ENCODE measurements at regions not wholly inside any gene's neighbourhood (a gene's known extent, or its start where the extent isn't known, plus 50 kb on each side); places are given as distances from the start of the nearest gene placed in this dataset.
"Not testable (repeated sequence)": the region's sequence is repeated elsewhere in the genome, so short reads cannot be mapped to it uniquely, and the experiment has no call there.

- peak; percentile 87 for DNase-seq
Observed at GRCh38 chr11:81869351-81870065, 864.2 kb downstream of the FAM181B start.

- DNase-seq: no peak
Observed at GRCh38 chr11:81866896-81867295, 866.8 kb downstream of the FAM181B start.

- DNase-seq: no peak
Observed at GRCh38 chr11:81857386-81857785, 876.3 kb downstream of the FAM181B start.

- no peak for DNase-seq
Observed at GRCh38 chr11:81853791-81854190, 879.9 kb downstream of the FAM181B start.

- DNase-seq: no peak
Observed at GRCh38 chr11:81852896-81853295, 880.8 kb downstream of the FAM181B start.

- DNase-seq: no peak
Observed at GRCh38 chr11:81840380-81840779, 893.3 kb downstream of the FAM181B start.

GRCh38 chr11:81839976-81840375, 893.7 kb downstream of the FAM181B start:
- DNase-seq: no peak

GRCh38 chr11:81839016-81839415, 894.6 kb downstream of the FAM181B start:
- no peak for DNase-seq

GRCh38 chr11:81829976-81830375, 903.7 kb downstream of the FAM181B start:
- no peak for DNase-seq

- no peak for DNase-seq
Observed at GRCh38 chr11:81825346-81825745, 908.3 kb downstream of the FAM181B start.

- no peak for DNase-seq
Observed at GRCh38 chr11:81819462-81819861, 914.2 kb downstream of the FAM181B start.

GRCh38 chr11:81804858-81805257, 928.8 kb downstream of the FAM181B start:
- DNase-seq: no peak

GRCh38 chr11:81802591-81802990, 931.1 kb downstream of the FAM181B start:
- no peak for DNase-seq

- no peak for DNase-seq
Observed at GRCh38 chr11:81792416-81792815, 941.2 kb downstream of the FAM181B start.

- peak; percentile 61 for DNase-seq
Observed at GRCh38 chr11:81787584-81788049, 946.0 kb downstream of the FAM181B start.

GRCh38 chr11:81772166-81772565, 961.5 kb downstream of the FAM181B start:
- no peak for DNase-seq

GRCh38 chr11:81769906-81770305, 963.8 kb downstream of the FAM181B start:
- not testable (repeated sequence) for DNase-seq

GRCh38 chr11:81756864-81757595, 976.6 kb downstream of the FAM181B start:
- no peak for DNase-seq

- DNase-seq: no peak
Observed at GRCh38 chr11:81749245-81749644, 984.4 kb downstream of the FAM181B start.

- DNase-seq: no peak
Observed at GRCh38 chr11:81744336-81745116, 989.1 kb downstream of the FAM181B start.

GRCh38 chr11:81725701-81726100, 1008.0 kb downstream of the FAM181B start:
- DNase-seq: no peak

GRCh38 chr11:81717695-81718094, 1016.0 kb downstream of the FAM181B start:
- DNase-seq: no peak

GRCh38 chr11:81707881-81708280, 1025.8 kb downstream of the FAM181B start:
- DNase-seq: no peak

GRCh38 chr11:81705283-81705682, 1028.4 kb downstream of the FAM181B start:
- DNase-seq: no peak
